ENCODE measurements at regions not wholly inside any gene's neighbourhood (a gene's known extent, or its start where the extent isn't known, plus 50 kb on each side); places are given as distances from the start of the nearest gene placed in this dataset.
"Not testable (repeated sequence)": the region's sequence is repeated elsewhere in the genome, so short reads cannot be mapped to it uniquely, and the experiment has no call there.

DNA sequence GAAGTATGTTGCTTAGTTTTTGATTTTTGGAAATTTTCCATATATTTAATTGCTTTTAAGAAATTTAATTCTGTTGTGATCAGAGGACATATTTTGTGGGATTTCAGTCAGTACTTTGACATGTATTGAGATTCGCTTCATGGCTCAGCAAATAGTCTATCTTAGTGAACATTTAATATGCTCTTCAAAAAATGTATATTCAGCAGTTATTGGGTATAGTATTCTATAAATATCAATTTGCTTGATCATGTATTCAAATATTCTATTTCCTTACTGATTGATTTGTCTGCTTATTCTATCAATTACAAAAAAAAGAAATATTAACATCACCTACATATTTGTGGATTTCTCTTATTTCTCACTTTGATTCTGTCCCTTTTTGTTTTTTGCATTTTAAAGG, 79.5 kb upstream of the HAND1 start:
- no peak for DNase-seq (ENCODE audit: low spot score)

DNA sequence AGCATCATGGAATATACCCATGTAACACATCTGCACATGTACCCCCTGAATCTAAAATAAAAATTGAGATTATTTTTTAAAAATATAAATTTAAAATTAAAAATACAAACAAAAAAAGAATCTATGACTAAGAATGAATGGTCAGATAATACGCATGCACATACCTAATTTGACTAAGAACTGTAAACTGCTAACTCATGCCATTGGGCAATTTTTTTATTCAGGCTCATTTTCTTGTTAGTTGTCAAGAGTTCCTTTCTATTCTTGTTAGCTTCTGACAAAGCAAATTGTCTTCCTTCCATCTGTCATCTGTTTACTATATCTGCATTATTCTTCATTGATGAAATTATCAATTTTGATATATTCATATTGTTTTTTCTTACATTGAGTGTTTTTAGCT, 69.5 kb upstream of the HAND1 start:
- DNase-seq (ENCODE audit: low spot score) = no peak

DNA sequence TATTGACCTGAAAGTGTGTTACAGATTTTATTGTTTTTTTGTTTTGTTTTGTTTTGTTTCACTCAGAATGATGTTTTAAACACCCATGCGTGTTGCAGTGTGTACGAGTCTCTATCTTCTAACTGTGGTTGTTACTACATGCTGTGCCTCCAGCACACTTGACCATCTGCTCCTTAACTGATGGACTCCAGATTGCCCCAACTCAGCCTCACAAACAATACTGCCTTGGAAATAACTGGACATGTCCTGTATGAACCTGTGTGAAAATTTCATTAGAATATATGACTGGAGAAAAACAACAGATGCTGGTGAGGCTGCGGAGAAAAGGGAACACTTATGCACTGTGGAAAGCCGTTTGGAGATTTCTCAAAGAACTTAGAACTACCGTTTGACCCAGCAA, 68.7 kb upstream of the HAND1 start:
- no peak for DNase-seq (ENCODE audit: low spot score)

GRCh38 chr5:154544646-154545045, 66.6 kb upstream of the HAND1 start:
- no peak for DNase-seq (ENCODE audit: low spot score)

DNA sequence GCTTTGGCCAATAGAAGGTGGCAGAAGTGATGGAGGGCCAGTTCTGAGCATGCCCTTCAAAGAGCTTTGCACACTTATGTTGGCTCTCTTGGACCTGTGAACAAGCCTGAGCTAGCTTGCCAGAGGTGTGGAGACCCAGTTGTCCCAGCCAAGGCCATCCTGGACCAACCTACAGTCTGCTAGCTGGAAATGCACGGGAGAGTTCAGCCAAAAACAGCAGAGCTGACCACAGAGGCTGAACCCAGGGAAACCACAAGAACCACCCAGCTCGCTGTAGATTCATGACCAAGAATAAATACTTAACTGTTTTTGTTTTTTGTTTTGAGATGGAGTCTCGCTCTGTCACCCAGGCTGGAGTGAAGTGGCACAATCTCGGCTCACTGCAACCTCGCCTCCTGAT, 65.4 kb upstream of the HAND1 start:
- peak; percentile 68 for DNase-seq (ENCODE audit: low spot score)

DNA sequence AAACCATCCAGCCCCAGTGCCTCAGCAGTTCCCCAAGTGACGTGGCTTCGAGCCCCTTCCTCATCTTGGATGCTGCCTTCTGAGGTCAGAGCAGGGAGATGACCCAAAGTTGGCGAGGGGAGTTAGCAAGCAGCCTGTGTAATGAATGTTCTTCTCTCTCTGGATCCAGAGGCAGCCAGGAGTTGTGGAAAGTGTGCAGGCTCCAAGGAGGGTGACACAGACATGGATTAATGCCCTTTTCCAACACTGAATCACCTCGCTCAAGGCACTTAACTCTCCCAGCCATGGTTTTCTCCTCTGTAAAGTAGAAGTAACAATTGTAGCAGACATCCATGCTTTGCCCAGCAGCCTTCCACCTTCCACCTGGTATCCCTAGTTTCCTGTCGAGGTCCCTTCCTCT, 64.6 kb upstream of the HAND1 start:
- peak; percentile 36 for DNase-seq (ENCODE audit: low spot score)

GRCh38 chr5:154542000-154542399, 64.0 kb upstream of the HAND1 start:
- no peak for DNase-seq (ENCODE audit: low spot score)

DNA sequence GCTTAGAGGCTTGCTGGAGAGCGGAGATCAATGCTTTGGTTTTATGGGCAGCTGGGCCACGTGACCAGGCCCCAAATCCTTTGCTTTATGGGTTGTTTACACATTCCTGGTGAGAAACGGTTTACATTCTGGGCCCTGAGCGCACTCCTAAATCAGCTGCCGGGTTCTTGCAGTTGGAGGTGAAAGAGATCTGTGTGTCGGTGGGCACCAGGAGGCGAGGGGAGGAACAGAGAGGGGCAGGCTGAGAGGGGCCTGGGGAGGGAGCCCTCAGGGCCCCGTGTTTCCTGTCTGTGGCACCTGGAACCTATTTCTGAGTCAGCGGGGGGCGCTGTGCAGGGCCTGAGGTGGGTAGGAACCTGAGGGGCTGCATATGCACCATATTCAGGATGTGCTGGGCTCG, 63.5 kb upstream of the HAND1 start:
- no peak for DNase-seq (ENCODE audit: low spot score)

GRCh38 chr5:154540600-154540999, 62.6 kb upstream of the HAND1 start:
- DNase-seq (ENCODE audit: low spot score) = no peak

DNA sequence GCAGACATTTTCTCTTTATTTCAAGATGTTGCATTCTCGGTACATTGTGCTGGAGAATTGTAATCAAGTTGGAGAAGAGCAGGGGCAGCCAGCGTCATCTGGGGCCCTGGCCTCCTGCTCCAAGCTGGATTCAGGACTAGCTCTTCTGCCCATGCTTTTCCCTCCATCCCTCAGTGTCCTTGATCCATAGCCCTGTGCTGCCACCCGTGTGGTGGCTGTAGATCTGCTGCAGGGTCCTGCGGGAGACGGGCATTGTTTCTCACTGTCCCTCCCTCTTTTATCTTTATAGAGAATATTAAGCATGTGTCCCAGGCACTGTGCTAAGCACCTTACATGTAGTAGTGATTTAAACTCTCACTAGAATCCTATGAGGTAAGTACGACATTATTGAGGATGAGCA, 60.5 kb upstream of the HAND1 start:
- no peak for DNase-seq (ENCODE audit: low spot score)

- DNase-seq (ENCODE audit: low spot score) = not testable (repeated sequence)
Observed at GRCh38 chr5:154536439-154536838, 58.4 kb upstream of the HAND1 start.

- DNase-seq (ENCODE audit: low spot score) = no peak
Observed at GRCh38 chr5:154535535-154535934, 57.5 kb upstream of the HAND1 start.

DNA sequence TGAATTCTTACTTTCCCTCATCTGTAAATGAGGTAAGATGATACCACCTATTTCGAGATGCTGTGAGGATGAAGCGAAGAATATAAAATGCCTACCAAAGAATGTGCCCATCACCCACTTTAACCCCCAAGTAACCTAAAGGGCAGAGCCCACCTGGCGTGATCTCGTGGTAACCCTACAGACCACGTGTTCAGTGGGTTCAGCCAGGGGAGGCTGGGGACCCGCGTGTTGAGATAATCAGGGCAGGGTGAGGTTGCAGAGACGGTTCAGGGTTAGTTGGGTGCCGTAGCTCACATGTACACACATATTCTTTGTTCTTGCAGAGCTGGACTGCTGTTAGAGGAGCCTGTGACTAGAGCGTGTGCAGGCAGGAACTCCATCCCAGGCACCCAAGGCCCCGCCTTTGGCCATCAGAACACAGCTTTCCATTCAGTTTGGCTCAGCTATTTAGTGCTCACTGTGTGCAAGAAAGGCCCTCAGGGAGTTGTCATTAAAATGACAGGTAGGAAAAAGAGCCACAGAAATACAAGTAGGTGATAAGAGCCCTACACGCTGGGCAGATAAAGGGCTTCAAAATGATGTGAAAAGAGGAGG, 56.5 kb upstream of the HAND1 start:
- no peak for DNase-seq (ENCODE audit: low spot score)

- DNase-seq (ENCODE audit: low spot score) = no peak
Observed at GRCh38 chr5:154529282-154529681, 51.3 kb upstream of the HAND1 start.

- no peak for DNase-seq (ENCODE audit: low spot score)
Observed at GRCh38 chr5:154528005-154528594, 50.1 kb upstream of the HAND1 start.

Data from A172 (cell line).